ENCODE measurements at regions not wholly inside any gene's neighbourhood (a gene's known extent, or its start where the extent isn't known, plus 50 kb on each side); places are given as distances from the start of the nearest gene placed in this dataset.

DNA sequence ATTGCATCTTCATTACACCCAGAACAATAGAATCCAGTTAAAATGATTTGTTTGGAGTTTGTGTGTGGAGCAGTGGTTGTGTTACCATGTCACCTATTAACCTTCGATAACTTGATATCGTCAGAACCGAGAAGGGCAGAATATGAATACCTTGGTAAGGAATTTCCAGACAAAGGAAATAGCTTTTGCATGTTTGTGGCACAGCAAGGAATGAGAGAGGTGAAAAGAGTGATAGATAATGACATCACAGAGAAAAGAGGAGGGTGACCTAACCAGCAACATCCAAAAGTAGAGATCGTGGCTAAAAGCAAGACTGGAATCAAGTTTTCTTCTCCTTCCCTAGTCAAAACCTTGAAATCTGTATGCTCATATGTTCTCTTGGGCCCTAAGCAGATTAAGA, 244.6 kb upstream of the NEGR1 start:
- TF ChIP-seq GATA2 (IDR thresholded peaks at IDR 0.05; ENCODE audit: low read depth, low read length) (no peak), GATA3 (IDR thresholded peaks at IDR 0.05; ENCODE audit: low read depth, low read length) (no peak)

All from SH-SY5Y (cell line).